Heart left ventricle (tissue), 13 donors: ENCODE measurements at regions not wholly inside any gene's neighbourhood (a gene's known extent, or its start where the extent isn't known, plus 50 kb on each side); places are given as distances from the start of the nearest gene placed in this dataset.

Source experiments
- CTCF ChIP-seq, 12 donors: fragments of 200-600 bp; sonication (generic) in 4 of 12; IDR thresholded peaks; one replicate each; pipeline versions ENCODE4 v1.5.0 to v1.8.0; 2018 to 2022; ENCODE audit warnings: antibody characterized with exemption in 12 of 12, mild to moderate bottlenecking in 5 of 12
- POLR2A ChIP-seq, 2 donors: fragments of 450-650 bp; IDR thresholded peaks; one replicate each; pipeline ENCODE4 v1.6.1; 2017; ENCODE audit warnings: antibody characterized with exemption in 2 of 2, mild to moderate bottlenecking in 2 of 2, moderate library complexity in 2 of 2
- donor health status: ischemic (EF 13 %, LVEDD 7.1; RV severe dilation, severe dysfunction).
- donor health status: DM: no; HTN: yes; CAD: no.
- donor health status: DM: no; HTN: no; CAD: no.
- donor health status: ischemic (EF 25% LVEDD 6.9; RV normal size, moderate dysfunction).
- donor health status: ischemic (EF 25% LVEDD 5.7; RV mildly dilated, moderate dysfunction).
- donor health status: ischemic (EF 35%, LVEDD 5.7; RV mildly dilated, moderate dysfunction).
- donor health status: nonischemic (EF 11% LVEDD 7.7; RV severe dilation, severe dysfunction).
- donor health status: DM: yes; HTN: yes; CAD: no.
- donor health status: PGD.
- donor health status: ischemic (EF 29% LVEDD 5.4; RV normal size, mild dysfunction).
- donor health status: nonischemic (EF 23%, LVEDD 6.1; RV moderate dilation, normal function).

- no peak for TF ChIP-seq POLR2A (IDR thresholded peaks at IDR 0.05)
- no peak for TF ChIP-seq CTCF (IDR thresholded peaks at IDR 0.05)
These were observed 268.8 kb upstream of the IRX1 start for GRCh38 chr5:3326841-3327232.
